ENCODE measurements at regions not wholly inside any gene's neighbourhood (a gene's known extent, or its start where the extent isn't known, plus 50 kb on each side); places are given as distances from the start of the nearest gene placed in this dataset.

DNA sequence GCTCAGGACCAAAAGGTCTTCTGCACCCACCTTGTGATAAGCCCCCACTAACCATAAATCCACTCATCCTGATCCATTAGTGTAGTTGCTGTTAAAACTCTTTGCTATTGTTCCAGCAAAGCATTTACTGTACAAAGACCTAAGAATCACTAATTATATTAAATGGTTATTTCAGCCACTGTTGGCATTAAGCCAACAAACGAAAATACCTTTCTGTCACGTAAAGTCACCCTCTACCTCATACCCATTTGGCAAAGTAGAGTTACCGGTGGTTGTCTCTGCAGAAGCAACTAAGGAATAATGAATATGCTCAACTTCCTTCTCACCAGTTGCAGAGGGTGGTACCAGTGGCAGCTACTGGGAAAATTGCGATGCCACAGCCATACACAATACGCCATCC, 224.5 kb downstream of the SP3 start:
- no peak overlapping the region for H2BK5ac ChIP-seq (ENCODE audit: low read depth, low read length)
- FAIRE-seq (no peak), DNase-seq (ENCODE audit: low read depth in 1 of 2, low spot score in 2 of 2) (no peak)
- H4K20me1 ChIP-seq (replicated peaks in 1 of 2; ENCODE audit: control insufficient read depth in 1 of 2, insufficient read depth in 2 of 2, low read length in 2 of 2): no peaks in the 10 kb centered on the region
- H3K79me1 ChIP-seq (ENCODE audit: low read depth, low read length): no peaks in the 10 kb centered on the region
- H3K4me2 ChIP-seq (ENCODE audit: insufficient read depth in 1 of 2, low read depth in 2 of 2, low read length in 2 of 2): no peak overlapping the region
- 93% methylated on average over 5 of the region's 5 CpGs; no CpG with 5 or more reads in 1 of the 2 experiments for WGBS, 2 experiments (ENCODE audit: extremely low coverage in 1 of 2, insufficient coverage in 1 of 2, insufficient read length in 1 of 2, insufficient replicate concordance in 2 of 2, low coverage in 1 of 2, low lambda C conversion rate in 2 of 2, missing lambda C conversion rate in 1 of 2)
- no peak overlapping the region for H3K56ac ChIP-seq (replicated peaks; ENCODE audit: insufficient read length, low read depth, low read length)
- no peak overlapping the region for H2BK120ac ChIP-seq (replicated peaks; ENCODE audit: low read depth, low read length)
- no peak overlapping the region for H3K23ac ChIP-seq (ENCODE audit: insufficient read length)
- H3K36me3 ChIP-seq (ENCODE audit: control insufficient read depth in 2 of 4, insufficient read depth in 4 of 4, low read length in 3 of 4): no peaks in the 10 kb centered on the region
- H2BK20ac ChIP-seq (ENCODE audit: low read length): no peak overlapping the region
- H2AK5ac ChIP-seq (ENCODE audit: low read depth, low read length): no peak overlapping the region
- no peak overlapping the region for H3K27ac ChIP-seq (ENCODE audit: low read depth, low read length)
- ChIA-PET POLR2A (ENCODE audit: partially characterized antibody) (no interaction called here), CTCF (ENCODE audit: partially characterized antibody) (interaction anchor here (1.0 kb wide), 1 partner anchor 464 kb away, joined by 3 read pairs; no protein-coding TSS in a partner anchor)
- no peak overlapping the region for H2BK12ac ChIP-seq (ENCODE audit: low read depth, low read length)
- H2AFZ ChIP-seq (ENCODE audit: low read length): no peak overlapping the region
- H3K9ac ChIP-seq (replicated peaks in 1 of 4; ENCODE audit: extremely low read depth in 1 of 4, low read depth in 3 of 4, low read length in 3 of 4): no peak overlapping the region
- H4K91ac ChIP-seq (replicated peaks; ENCODE audit: insufficient read length, low read length): no peak overlapping the region
- H3K4me1 ChIP-seq (replicated peaks in 1 of 4; ENCODE audit: control insufficient read depth in 3 of 4, insufficient read depth in 4 of 4, low read length in 3 of 4): no peaks in the 10 kb centered on the region
- H3K23me2 ChIP-seq (ENCODE audit: low read depth, low read length): no peaks in the 10 kb centered on the region
- H4K5ac ChIP-seq (ENCODE audit: insufficient read length, low read depth, low read length): no peak overlapping the region
- H3K4ac ChIP-seq (replicated peaks; ENCODE audit: insufficient read length, low read depth, low read length): no peak overlapping the region
- H3K27me3 ChIP-seq (replicated peaks in 1 of 4; ENCODE audit: control insufficient read depth in 3 of 4, extremely low read depth in 1 of 4, insufficient read depth in 3 of 4, low read length in 3 of 4): no peaks in the 10 kb centered on the region
- no peak for TF ChIP-seq POLR2A (IDR thresholded peaks at IDR 0.05; ENCODE audit: control extremely low read depth in 1 of 2, low read depth in 2 of 2, low read length in 2 of 2)
- no peak for TF ChIP-seq CEBPB (IDR thresholded peaks at IDR 0.05; ENCODE audit: low read depth, low read length)
- TF ChIP-seq, protein P1, sequence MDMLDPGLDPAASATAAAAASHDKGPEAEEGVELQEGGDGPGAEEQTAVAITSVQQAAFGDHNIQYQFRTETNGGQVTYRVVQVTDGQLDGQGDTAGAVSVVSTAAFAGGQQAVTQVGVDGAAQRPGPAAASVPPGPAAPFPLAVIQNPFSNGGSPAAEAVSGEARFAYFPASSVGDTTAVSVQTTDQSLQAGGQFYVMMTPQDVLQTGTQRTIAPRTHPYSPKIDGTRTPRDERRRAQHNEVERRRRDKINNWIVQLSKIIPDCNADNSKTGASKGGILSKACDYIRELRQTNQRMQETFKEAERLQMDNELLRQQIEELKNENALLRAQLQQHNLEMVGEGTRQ (IDR thresholded peaks at IDR 0.05; ENCODE audit: low read length): no peak
- TF ChIP-seq, protein P2, sequence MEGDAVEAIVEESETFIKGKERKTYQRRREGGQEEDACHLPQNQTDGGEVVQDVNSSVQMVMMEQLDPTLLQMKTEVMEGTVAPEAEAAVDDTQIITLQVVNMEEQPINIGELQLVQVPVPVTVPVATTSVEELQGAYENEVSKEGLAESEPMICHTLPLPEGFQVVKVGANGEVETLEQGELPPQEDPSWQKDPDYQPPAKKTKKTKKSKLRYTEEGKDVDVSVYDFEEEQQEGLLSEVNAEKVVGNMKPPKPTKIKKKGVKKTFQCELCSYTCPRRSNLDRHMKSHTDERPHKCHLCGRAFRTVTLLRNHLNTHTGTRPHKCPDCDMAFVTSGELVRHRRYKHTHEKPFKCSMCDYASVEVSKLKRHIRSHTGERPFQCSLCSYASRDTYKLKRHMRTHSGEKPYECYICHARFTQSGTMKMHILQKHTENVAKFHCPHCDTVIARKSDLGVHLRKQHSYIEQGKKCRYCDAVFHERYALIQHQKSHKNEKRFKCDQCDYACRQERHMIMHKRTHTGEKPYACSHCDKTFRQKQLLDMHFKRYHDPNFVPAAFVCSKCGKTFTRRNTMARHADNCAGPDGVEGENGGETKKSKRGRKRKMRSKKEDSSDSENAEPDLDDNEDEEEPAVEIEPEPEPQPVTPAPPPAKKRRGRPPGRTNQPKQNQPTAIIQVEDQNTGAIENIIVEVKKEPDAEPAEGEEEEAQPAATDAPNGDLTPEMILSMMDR (IDR thresholded peaks at IDR 0.05; ENCODE audit: control extremely low read depth in 1 of 3, insufficient read depth in 1 of 3, low read depth in 1 of 3, low read length in 3 of 3): no peak
- H3K9me3 ChIP-seq (ENCODE audit: insufficient read depth in 2 of 2, low read depth in 1 of 2, low read length in 1 of 2): no peaks in the 10 kb centered on the region
- no peak overlapping the region for H3K4me3 ChIP-seq (ENCODE audit: extremely low read depth in 1 of 4, insufficient read depth in 2 of 4, low read depth in 3 of 4, low read length in 4 of 4)
- no peak overlapping the region for H3K14ac ChIP-seq (ENCODE audit: insufficient read length)
- H3K18ac ChIP-seq (ENCODE audit: extremely low read depth, low read length): no peak overlapping the region
- H4K8ac ChIP-seq (ENCODE audit: extremely low read depth, insufficient read depth, low read length): no peak overlapping the region
- no peaks in the 10 kb centered on the region for H3K79me2 ChIP-seq (ENCODE audit: control insufficient read depth in 1 of 2, insufficient read depth in 2 of 2, low read length in 2 of 2)
- no peak overlapping the region for H2BK15ac ChIP-seq (ENCODE audit: low read length)
